ENCODE measurements at regions not wholly inside any gene's neighbourhood (a gene's known extent, or its start where the extent isn't known, plus 50 kb on each side); places are given as distances from the start of the nearest gene placed in this dataset.
"Not testable (repeated sequence)": the region's sequence is repeated elsewhere in the genome, so short reads cannot be mapped to it uniquely, and the experiment has no call there.

DNA sequence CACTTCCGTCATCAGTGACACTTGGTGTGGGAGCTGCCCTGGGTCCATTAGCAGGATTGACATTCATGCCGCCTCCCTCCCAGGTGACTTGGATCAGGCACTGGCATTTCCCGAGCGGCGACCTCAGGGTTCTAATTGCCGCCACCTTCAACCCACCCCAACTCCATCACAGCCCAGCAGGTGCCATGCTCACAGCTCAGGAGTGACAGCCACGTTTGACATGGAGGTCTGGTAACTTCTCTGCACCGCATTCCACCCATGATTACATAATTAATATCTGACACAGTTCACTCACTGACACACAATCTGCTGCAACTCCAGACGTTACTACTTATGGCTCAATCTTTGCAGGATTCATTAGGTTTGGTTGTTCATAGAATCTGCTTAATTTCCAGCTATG lies 450.9 kb upstream of the MYT1L start:
- DNase-seq = no peak

DNA sequence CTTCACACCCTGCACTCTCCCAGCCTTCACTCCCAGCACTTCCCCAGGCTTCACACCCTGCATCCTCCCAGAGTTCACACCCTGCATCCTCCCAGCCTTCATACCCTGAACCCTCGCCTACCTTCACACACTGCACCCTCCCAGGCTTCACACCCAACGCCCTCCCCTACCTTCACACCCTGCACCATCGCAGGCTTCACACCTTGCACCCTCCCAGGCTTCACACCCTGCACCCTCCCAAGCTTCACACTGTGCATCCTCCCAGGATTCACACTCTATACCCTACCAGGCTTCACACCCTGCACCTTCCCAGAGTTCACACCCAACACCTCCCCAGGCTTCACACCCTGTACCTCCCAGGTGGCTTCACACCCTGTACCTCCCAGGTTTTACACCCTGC lies 448.7 kb upstream of the MYT1L start:
- no peak for DNase-seq

DNA sequence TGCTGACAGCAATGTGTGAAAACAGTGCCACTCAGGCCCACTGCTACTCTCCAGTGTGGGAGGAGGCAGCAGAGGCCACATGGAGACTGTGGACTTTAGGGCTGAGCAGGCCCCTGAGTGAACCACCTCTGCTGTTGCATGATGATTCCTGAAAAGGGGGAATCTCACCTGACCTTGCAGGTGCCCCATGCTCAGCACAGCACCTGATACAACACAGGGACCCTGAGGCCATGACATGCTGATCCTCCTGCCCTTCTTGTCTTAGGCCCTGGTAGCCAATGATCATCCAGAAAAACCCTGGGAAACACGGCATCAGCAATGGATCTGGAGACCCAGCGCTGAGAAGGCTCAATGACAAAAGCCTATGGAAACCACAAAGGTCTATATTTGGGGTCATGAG lies 446.8 kb upstream of the MYT1L start:
- no peak for DNase-seq

DNA sequence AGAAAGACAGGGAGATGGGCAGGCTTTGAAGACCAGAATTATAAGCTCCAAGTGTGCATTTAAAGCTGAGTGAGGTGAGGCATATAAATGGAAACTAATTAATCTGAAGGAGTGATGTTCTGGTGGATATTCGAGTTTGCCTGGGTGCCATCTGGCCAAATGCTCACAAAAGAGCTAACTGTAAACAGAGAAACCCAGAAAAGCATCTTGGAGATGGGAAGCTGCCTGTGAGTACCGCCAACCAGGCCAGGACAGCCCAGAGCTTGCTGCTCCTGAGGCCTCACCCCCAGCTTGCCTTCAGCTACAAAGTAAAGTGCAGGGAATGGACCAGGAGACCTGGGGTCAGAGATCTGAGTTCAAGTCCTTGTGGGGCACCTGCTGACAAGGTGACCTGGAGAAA lies 446.1 kb upstream of the MYT1L start:
- no peak for DNase-seq

DNA sequence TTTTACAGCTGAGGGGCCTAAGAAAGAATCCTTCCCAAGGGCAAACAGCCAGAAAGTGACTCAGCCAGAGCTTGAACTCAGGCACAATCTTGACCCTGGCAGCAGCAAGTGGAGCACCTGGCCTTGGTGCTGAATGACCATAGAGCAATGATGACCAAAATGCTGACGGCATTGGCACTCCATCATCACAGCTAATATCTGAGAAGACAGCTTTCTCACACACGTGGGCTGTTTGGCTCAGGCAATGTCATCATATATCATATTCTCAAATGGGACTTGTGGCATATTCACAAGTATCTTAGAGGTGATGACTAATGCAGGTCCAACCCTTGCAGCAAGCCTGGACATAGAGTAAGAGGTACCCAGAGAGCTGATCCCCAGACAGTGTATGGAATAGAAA lies 443.9 kb upstream of the MYT1L start:
- DNase-seq = no peak

DNA sequence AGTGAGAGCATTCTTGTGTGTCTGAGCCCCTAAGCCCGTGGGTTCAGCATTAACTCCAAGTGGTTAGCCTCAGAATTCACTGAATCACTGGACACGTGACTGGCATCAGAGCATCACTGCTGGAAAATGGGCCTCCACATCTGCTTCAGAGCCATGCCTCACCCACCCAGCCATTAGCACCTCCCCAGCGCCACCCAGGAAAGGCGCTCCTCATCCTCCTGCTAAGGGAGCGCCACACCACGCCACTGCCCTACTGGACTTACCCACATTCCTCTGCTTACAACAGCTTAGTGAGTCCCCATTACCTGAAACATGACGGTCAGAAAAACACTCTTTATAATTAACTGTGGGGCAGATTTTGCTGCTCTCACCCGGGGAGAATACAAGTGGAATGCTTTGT lies 442.6 kb upstream of the MYT1L start:
- DNase-seq = no peak

DNA sequence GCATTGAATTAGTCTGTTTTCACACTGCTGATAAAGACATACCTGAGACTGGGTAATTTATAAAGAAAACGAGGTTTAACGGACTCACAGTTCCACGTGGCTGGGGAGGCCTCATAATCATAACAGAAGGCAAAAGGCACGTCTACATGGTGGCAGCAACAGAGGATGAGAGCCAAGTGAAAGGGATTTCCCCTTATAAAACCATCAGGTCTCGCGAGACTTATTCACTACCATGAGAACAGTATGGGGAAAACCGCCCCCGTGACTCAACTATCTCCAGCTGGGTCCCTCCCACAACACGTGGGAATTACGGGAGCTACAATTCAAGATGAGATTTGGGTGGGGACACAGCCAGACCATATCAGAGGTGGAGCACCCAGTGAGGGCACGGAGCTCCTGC lies 442.0 kb upstream of the MYT1L start:
- not testable (repeated sequence) for DNase-seq

DNA sequence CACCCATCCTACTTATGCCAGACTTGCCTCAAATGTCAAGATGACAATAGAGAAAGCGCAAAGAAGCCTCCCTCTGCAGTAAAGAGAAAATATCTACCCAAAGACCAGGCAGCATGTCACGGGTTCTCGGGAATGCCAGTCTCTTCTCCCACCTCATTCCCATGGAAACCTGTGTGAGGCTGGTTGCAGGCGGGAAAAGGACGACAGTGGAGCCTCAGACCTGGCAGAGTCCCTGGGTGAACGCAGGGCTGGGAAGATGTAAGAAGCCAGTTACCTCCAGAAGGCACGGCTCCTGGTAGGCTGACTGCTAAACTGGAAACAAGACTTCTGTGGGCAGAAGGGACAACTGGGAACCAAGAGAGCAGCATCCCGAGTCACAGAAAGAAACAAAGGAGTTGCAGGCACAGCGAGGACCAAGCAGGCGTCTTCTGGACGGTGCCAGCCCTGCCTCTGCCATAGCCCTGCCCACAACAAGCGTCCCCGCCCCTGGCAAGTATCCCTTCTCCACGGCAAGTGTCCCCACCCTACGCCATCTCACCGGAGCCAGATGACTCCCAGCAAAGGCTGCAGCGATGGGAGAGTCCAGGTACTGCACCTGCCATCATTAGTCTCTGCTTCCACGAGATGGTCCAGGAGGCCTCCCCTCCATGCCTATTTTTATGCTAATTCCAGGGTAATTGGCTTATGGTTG lies 440.8 kb upstream of the MYT1L start:
- no peak for DNase-seq

DNA sequence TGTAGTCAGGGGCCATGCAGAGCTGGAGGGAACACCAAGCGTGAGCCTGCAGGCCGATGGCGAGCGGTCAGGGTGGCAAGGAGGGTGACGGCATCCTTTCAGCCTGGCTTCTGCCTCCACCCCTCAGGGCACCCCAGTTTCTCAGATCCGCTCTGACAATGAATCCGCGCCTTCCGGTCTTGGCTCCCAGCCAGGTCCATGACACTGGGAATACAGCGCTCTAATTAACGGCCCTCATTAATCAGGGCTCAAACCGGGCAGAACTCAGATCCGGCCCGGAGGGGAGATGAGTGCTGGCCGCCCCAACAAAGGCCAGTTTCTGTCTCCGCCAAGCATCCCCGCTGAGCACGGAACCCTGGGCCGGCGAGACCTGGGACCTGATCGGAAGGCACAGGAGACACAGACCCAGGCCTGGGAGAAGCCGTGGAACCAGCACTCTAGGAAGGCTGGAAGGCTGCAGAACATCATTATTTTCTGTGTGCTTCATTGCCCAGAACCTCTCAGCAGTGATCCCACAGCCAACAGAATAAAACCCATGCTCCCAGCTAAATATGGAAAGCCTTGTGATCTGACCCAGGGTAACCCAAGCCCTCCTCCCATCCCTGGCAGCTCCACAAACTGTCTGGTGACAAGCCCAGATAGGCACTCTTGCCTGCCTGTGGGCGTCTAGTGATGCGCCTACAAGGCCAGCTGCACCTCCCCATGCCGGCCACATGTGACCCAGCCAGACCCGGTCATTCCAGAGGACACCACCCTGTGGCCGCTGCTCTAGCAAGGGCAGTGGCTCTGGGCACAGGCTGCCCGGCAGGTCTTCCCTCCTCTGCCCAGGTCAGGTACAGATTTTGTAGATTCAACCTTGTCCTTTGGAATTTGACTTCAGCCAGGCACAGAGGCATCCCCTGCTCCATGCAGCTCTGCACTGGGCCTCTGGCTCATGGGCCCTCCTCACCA lies 438.7 kb upstream of the MYT1L start:
- DNase-seq = no peak

DNA sequence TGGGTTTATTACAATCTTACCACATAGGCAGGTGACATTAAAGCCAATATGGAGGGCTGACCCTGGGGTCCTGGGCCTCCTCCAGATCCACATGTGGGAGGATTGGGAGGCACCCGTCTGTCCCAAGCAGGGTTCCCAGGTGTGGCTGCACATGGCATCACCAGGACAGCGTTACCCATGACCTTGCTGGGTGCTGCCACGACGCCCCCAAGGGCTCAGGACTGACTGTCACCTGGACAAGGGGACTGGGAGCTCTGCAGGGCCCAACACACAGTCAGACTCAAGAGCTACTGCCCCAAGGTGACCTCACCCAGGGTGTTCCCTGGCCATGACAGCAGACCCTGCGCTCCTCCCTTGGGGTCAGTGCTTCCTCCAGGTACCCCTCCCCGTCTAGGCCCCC lies 437.4 kb upstream of the MYT1L start:
- no peak for DNase-seq

DNA sequence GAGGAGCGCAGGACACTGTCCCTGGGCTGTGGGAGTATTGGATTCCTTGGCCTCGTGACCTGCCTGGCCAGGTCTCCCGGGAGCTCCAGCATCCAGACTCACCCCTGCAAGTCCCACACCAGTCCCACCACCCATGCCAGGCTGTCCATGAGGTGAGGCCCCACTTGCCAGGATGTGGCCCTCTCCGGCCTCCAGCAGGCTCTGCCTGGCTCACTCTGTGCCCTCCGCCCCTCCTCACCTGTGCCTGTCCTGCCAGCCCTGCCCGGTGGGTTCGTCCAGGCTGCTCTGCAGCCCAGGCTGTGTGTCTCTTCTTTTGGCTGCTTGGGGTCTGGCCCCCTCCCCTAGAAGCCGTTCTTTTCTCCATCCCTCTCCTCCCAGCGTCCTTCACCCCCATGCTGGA lies 436.8 kb upstream of the MYT1L start:
- no peak for DNase-seq

DNA sequence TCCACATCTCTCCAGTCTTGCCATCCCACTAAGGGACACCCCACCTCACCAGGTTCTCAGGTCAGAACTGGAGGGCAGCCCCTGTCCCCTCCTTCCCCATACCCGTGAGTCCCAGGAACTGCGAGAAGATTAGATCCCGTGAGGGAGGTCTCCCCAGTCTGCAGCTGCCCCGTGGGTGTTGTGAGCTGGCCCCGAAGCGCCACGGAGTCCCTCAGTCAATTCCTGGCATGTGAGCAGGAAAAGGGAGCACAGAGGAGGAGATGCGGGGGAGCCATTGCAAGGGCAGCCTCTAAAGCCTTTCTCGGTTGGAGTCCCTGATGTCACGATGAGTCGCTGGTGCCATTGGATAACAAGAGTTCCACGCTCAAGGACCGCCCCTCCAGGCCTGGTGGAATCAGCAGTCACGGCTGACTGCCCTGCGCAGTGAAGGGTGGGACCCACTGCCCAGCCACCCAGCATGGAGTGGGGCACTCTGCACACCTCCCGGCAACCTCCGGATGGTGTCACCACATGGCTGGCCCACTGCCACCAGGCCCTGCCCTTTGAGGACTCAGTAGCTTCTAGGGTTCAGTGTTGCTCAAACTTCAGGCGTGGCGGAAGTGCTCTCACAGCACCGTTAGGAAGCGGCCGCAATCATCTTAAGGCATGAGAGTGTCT lies 434.9 kb upstream of the MYT1L start:
- DNase-seq = no peak

DNA sequence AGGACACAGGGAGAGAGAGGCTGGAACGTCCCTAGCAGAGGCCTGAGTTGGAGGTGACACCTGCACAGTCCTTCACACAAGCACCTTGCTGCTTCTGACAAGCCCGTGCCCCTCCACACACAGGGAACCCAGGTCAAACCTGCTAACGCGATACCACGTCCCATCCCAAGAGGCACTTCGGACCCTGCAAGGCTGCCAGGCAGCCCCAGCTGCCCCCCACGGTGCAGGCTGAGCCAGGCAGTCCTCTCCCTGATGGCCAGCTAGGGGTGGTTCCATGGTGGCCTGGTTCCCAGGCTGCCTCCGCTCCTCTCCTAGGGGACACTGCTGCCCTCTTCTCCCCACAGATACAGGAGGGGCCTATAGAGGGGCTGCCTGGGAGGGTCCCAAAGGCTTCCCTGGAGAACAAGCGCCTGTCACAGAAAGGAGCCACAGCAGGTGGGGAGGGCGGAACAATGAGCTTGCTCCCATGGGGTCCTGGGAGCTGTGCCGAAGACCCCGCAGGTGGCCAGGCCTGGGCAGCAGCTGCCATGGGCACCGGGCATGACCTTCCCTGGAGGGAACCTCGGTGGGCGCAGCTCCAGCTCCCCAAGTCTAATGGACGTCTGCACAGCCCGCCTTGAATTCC lies 434.2 kb upstream of the MYT1L start:
- DNase-seq = no peak

DNA sequence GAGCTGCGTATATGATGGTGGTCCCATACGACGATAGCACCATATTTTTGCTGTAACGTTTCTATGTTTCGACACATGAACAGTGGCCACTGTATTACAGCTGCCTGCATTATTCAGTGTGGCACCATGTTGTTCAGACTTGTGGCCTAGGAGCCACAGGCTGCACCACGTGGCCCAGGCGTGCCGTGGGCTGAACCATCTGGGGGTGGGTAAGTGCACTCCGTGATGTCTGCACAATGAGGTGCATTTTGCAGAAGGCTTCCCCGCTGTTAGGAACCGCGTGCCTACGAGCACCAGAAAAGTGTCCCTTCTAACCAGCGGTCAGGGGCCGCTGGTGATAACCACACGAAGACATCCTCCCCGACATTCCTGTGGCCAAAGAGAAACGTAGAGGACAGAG lies 433.7 kb upstream of the MYT1L start:
- DNase-seq = no peak

DNA sequence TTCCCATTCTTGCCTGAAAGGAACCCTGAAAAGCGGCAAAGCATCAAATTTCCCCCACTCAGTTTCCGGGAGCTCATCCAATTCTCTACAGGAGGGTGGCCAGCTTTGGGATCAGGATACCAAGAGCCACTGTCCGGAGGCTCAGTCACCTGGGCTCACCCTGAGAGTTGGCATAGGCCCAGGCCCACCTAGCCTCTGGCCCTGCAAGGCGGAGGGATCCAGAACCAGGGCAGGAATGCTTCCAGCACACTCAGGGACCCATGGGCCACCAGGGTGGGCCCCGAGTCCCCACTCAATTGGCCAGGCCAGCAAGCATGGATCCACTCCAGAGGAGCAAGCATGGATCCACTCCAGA lies 432.9 kb upstream of the MYT1L start:
- no peak for DNase-seq

DNA sequence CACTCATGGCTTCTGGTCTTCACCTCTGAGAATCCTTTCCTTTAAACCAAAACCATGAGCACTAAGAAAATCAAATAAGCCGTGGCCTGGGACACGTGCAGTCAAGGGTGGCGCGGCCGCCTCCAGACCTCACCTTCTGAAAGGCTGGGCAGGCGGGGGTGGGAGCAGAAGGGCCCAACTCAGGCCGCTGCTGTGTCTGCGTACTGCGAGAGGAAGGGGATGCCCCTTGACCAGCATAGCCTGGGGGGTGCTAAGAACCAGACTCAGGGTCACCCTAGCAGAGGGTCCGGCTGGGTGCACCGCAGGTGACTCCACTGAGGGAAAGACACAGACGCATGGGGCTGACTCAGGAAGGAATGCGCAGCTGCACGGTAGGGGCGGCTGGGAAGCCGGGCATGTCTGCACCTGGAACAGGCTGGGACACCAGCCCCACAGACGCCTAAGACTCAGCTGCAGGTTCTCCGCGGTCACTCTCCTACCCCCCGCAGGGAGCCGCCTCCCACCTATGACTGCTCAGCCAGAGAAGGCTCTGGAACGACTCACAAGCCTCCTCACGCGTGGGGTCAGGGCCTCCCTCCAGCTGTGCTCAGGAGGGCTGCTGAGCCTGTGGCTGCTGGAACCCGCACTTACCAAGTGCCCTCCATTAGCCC lies 432.4 kb upstream of the MYT1L start:
- DNase-seq = no peak

DNA sequence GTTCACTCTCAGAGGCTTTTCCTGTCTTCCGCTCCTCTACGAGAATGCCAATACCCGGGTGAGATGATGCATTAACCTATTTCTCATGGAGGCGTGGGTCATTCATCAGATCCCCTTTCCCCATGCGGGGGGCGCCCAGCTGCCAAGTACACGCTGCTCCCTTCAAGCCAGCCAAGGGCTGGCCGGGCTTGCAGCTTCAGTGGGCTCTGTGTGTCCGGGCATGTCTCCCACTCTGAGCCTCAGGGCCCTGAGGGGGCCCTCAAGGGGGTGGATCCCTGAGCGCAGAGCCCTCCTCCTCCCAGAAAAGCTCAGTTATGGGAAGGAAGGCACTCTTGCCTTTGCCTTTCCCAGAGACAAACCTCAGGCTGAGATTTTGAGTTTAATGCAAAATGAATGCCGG lies 431.8 kb upstream of the MYT1L start:
- no peak for DNase-seq

DNA sequence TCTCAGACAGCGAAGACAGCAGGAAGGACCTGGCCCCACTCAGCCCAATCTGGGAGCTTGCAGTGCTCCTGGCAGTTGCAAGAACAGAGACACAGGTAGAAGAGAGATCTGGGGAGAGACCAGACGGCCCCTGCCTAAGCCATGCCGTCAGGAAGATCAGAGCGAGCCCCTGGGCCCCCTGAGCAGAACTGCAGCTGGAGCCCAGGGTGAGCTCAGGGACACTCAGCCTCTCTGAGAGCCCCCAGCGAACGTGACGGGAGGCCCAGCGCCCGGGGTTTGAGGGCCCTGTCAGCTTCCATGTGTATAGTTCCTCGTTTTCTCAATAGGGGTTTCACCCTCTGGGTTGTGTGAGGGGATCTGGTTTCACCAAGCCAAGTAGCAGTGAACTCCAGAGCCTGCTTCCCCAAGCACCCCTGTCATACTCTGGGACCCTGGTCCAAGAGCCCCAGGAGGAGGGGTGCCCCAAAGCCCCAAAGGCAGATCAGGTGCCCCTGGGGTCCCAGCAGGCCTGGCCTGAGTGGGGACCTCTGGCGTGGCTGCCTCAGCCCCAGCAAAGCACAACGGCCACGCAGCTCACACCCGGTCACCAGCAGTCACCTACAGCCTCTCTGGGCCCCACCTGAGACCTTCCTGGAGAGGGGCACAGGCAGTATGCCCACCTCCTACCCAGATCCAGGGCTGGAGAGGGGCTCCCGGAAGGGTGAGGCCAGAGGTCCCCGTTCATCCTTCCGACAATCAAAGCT lies 431.3 kb upstream of the MYT1L start:
- no peak for DNase-seq

DNA sequence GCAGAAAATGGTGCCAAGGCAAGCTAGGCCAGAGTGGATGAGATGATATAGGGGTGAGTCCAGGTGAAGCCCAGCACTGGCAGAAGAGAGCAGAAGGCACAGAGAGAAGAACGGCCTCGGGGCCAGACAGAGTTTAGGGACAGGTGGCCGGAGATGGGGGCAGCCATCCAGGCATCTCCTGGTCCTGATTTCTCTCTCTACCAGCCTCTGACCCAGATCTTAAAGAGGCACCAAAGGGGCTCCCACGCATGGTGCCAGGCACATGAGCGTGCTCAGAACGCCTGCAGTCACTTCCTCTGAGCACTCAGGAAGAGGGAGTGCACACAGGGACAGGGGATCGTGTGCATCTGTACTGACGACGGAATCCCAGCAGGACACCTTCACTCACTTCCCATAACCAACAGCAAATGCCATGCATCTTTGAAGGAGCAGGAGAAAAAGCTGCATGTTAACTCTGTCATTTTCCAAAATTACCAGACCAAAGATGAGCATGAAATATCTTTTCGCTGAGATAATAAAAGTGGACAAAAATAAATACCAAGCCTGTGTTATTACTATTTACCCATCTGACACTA lies 427.8 kb upstream of the MYT1L start:
- no peak for DNase-seq

DNA sequence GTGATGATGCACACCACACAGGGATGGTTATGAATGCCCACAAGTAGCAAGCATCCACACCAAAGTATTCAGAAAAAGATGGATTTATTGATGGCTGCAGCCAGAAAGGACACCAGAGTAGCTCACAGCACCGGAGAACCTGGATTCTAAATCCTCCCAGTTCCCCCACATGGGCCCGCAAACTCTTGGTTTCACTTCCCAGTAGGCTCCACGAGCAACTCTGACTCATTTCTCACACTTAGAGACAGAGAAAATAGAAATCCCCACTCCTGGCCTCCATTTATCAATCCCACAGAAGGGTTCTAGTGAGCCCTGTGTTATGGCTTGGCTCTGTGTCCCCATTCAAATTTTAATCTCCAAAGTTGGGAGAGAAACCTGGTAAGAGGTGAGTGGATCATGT lies 426.7 kb upstream of the MYT1L start:
- DNase-seq = no peak

DNA sequence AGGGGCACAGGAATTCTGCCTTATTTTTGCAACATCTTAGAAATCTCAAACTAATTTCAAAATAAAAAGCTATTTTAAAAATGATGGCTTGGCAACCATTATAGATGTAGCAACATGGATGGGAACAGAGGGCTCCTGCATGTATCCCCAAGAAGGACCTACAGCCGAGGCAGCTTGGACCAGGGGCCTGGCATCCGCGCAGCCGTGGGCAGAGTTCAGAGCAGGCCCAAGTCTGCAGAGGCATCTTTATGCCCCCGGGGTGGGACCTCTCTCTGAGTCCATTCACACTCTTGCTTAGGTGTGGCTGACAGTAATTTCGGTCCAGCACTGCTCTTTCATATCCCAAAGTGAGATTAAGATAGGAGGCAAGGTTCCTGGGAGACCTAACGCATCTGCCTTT lies 425.8 kb upstream of the MYT1L start:
- DNase-seq = no peak

DNA sequence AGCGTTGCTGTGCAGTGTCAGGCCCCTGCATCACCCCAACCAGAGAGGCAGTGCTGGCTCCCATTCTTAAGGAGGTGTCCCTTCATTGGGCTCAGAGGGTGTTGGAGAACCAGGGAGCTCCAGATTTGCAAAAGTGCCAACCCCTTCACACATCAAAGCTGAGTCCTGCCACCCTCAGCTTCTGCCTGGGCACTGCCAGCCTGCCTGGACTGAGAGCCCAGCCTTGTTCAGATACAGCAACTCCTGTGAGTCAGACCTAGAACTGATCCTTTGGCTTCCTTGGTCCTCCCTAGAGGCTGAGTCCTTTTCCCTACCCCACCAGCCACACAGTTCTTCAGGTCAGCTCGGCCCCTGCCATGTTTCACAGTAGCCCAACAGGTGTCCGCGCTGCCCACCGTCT lies 424.9 kb upstream of the MYT1L start:
- DNase-seq = no peak

Data from fibroblast of skin of right biceps (primary cell).